ENCODE measurements at regions not wholly inside any gene's neighbourhood (a gene's known extent, or its start where the extent isn't known, plus 50 kb on each side); places are given as distances from the start of the nearest gene placed in this dataset.

GRCh38 chr1:108050158-108050557 is 85.2 kb upstream of the VAV3 start:
- no peak for DNase-seq

DNA sequence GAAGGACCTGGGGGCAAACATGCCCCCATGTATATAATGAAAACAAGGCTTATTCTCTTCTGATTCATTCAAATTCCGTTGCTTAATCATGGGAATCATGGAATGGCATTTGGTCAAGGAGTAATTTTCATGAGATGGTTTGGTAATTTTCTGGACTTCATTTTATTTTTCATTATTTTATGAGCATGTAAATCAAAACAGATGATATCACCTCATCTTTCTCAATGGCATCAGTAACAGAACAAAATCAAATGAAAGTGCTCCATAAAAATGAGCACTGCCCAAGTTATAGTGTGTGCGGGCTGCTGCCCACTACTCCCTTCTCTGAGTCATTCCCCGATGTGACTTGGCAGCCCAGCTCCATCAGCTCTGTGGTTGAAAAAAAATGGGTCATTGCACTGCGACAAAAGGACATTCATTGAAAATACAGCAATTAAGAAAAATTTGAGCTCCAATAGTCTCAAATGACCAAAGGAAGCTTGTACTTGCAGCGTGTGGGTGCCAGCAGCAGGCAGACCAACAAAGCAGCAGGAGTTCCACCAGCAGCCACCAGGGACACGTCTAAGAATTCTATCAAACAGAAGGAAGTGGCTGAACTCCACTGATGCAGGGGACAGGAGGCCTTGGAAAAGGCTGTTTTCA is 84.3 kb upstream of the VAV3 start:
- DNase-seq = peak in 1 of 2 experiments; percentile 19

- no peak for DNase-seq
Measured at GRCh38 chr1:108048301-108049177, 83.6 kb upstream of the VAV3 start.

- no peak for DNase-seq
Measured at GRCh38 chr1:108047085-108047484, 82.1 kb upstream of the VAV3 start.

DNA sequence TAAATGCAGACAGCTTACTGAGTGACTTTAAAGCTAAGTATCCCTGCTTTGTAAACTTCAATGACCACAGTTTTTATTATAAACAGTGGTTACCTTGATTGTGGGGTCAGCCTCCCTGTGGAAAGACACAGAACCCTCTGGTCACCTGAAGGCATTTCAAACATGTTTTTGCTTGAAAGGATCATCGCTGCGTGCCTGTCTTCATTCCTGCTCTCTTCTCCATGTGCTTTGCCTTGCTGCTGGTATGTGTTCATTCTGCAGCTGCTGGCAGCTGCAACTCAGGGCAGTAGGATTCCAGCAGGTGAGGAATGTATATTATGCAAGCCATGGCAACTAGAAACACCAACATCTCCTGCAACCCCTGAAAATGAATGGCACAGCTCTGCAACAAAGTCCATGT is 81.0 kb upstream of the VAV3 start:
- no peak for DNase-seq

DNA sequence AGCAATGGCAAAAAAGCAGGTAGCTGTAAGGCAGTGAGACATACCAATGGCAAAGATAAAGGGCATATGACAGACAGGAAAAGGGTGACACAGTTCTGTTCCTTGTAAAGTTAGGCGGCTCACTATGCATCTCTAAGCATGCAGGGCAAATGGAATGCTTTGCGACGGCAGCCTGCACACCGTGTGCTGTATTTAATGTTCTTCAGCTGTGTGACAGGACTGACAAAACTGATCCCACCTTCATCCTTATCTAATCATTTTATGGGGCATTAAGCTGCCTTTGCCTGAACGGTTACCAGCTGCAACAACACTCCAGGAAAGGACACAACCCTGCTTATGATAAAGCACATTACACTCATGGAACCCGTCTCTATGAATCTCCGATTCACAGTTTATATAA is 80.5 kb upstream of the VAV3 start:
- no peak for DNase-seq

DNA sequence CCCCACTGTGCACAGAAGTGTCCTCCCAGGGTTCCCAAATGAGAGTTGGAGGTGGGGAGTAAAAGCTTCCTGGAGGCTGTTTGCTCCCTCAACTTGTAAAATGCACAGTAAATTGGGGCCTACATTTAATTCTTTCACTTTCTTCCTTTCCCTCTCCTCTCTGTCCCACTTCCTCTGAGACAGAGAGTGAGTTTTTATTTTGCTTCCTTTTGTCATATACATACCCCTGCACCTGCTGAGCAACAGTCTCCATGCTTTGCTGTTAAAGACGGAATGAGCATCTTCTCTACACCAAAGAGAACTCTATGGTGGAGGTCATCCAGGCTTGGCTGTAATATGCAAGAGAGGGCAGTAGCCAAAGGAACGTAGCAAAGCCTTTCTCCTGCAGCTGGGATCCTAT is 79.3 kb upstream of the VAV3 start:
- DNase-seq = no peak

GRCh38 chr1:108043707-108044106 is 78.7 kb upstream of the VAV3 start:
- no peak for DNase-seq

DNA sequence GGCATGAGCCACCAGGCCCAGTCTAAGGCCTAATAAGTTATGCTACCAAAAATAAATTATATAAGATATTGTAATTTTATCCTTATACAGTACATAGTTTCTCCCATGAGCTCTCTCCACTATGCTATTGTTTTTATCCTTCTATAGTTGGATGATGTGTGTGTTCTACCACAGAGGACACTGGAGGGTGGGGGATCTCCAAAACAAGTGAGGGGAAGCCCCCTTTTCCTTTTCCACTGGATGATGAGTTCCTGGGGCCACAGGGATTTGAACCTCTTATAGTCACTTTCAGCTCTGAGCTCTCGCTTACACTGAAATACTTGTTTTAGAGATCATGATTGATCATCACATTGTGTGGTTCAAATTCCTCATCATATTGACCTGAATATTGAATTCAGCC is 77.6 kb upstream of the VAV3 start:
- DNase-seq = no peak

GRCh38 chr1:108041360-108042142 is 76.6 kb upstream of the VAV3 start:
- DNase-seq = no peak

DNA sequence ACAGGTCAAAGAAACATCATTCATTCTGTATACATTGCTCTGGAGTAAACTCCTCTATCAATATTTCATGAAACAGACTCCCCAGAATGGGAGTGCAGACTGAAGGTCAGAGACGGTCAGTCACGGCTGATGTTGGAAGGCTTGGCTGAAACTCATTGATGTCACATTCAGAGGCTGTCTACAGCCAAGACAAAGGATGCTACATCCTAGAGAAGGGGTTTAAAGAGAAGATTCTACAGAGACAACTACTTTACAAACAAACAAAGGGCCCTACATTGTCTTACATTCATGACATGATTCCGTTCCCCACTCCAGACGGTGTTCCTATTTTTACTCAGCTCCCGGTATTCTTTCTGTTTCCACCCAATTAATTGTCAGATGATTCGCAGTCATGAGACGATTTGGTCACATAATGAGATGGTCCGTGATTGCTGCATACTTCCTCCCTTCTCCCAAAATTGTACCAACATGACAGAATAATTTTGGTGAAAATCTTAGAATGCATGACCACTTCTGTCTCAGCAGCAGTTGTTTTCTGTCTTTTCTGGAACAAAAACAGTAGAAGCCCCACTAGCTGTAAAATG is 73.8 kb upstream of the VAV3 start:
- DNase-seq = no peak

DNA sequence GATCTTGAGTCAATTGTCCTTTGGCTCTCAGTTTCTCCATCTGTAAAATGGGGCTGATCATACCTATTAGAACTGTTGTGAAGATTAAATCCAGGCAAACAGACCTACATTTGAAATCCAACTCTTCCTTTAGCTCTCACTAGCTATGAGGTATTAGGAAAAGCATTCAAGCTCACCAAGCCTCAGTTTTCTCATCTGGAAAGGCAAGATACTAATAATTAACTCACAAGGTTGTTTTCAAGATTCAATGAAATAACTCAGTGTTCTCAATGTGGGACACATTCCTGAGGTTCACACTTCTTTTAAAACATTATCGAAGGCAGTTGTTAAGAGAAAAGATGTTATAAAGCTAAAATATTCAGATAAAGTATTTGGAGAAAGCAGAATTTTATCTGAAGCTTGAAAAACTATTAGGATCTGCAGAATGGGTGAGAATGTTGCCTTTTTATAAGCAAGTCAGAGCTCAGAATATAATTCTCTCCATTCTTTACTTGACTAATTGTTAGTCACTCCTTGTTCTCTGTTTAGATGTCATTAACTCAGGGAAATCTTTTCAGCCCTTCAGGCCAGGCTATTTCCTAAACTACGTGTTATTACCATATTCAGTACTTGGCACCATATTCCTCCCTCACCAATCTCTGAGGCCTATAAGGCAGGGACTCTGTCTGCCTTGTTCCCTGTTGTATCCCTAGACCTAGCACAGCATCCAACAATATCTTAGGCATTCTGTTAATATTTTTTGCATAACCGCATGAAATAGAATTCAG is 72.0 kb upstream of the VAV3 start:
- DNase-seq = no peak

GRCh38 chr1:108034396-108034795 is 69.4 kb upstream of the VAV3 start:
- DNase-seq = no peak

- no peak for DNase-seq
Measured at GRCh38 chr1:108033550-108033951, 68.6 kb upstream of the VAV3 start.

DNA sequence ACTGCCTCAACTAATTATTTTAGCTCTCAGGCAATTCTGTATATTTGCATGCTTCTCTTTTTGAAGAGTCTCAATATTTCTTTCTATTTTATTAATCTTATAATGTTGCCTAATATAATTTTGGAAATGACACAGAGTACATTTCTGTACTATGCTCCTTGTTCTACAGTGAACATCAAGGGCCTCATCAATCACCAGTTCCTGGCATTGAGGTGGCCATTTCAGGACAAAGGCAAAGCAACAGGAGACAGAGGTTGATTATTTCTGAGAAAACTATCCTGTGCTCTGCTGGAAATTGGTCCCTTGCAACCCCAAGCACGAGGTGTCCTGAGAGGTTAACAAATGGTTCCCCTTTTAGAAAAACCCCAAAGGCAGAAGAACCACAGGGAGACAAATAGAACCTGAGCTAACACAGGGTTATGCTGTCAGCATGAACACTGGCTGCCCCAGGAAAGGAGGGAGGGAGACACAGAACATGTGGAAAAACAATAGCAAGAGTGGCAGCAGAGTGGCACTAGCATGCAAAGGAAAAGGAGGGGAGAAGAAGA is 63.9 kb upstream of the VAV3 start:
- DNase-seq = no peak

DNA sequence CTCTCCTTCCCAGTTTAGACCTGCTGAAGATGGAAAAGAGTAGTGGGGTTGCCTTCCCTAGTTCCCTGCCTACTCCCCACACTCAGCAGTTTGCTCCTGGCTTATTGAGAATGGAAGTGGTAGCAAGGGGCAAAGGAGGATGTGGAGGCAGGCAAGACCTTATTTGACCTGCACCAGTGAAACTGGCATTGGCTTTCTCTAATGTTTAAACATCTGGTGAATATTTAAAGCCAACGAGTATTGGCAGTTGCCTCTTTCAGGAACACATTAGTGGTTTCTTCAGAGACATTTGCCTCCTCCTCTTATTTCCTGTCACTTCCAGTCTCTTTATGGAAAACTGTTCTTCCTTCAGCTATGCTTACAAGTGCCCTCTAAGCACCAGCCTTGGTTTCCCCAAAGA is 62.4 kb upstream of the VAV3 start:
- DNase-seq = no peak

DNA sequence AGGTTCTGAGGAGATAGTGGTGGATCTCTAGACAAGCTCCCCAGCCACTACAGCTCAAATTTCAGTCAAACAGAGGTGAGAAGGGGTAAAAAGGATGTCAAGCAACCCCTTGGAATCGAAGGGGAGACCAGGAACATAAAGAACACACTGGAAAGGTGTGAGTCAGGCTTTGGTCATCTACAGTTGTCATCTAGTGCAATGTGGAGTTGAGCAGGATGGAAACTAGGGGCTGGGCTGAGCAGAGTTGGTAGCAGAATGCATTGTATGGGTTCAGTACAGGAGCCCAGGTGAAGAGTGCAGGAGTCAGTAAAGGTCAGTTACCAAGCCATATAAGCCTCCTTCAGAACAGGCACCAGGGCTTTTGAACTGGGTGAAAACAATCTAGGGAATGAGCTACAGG is 52.7 kb upstream of the VAV3 start:
- DNase-seq = no peak

- no peak for DNase-seq
Measured at GRCh38 chr1:108016451-108016920, 51.5 kb upstream of the VAV3 start.
